Neuron (in vitro differentiated cells): ENCODE measurements at regions not wholly inside any gene's neighbourhood (a gene's known extent, or its start where the extent isn't known, plus 50 kb on each side); places are given as distances from the start of the nearest gene placed in this dataset.
"Not testable (repeated sequence)": the region's sequence is repeated elsewhere in the genome, so short reads cannot be mapped to it uniquely, and the experiment has no call there.

Experiments used
- H2AFZ ChIP-seq: one replicate; pipeline ENCODE4 v1.6.1; 2013; ENCODE audit warnings: low read depth, mild to moderate bottlenecking, inconsistent platforms, low read length, moderate library complexity
- H3K27me3 ChIP-seq: one replicate; pipeline ENCODE4 v1.6.1; 2013; ENCODE audit warnings: low read length; ENCODE audit not compliant: insufficient read depth
- H3K36me3 ChIP-seq: one replicate; pipeline ENCODE4 v1.6.1; 2013; ENCODE audit warnings: low read length; ENCODE audit not compliant: insufficient read depth
- H3K4me1 ChIP-seq: one replicate; pipeline ENCODE4 v1.6.1; 2013; ENCODE audit warnings: low read length; ENCODE audit not compliant: insufficient read depth
- H3K4me3 ChIP-seq: 2 replicates; pipeline ENCODE4 v1.5.1; 2013; ENCODE audit warnings: mild to moderate bottlenecking, low read length, moderate library complexity
- H3K9me3 ChIP-seq: one replicate; pipeline ENCODE4 v1.6.1; 2013; ENCODE audit warnings: low read length

- Histone ChIP-seq H2AFZ (no peak overlapping the region), H3K4me3 (no peak overlapping the region), H3K9me3 (no peaks in the 10 kb centered on the region)
These were observed 124.4 kb upstream of the SP8 start for GRCh38 chr7:20911081-20911480.

GRCh38 chr7:20913853-20914252, 127.2 kb upstream of the SP8 start:
- Histone ChIP-seq H3K9me3 (no peaks in the 10 kb centered on the region), H3K27me3 (peaks cover 2% of the 10 kb centered on the region), H3K4me1 (peaks cover 5% of the 10 kb centered on the region), H3K4me3 (no peak overlapping the region), H2AFZ (no peak overlapping the region), H3K36me3 (no peaks in the 10 kb centered on the region)

More at GRCh38 chr7:20911081-20911480, 124.4 kb upstream of the SP8 start:
- no peaks in the 10 kb centered on the region for H3K36me3 ChIP-seq
- H3K27me3 ChIP-seq: peaks cover 2% of the 10 kb centered on the region
- H3K4me1 ChIP-seq: no peaks in the 10 kb centered on the region

DNA sequence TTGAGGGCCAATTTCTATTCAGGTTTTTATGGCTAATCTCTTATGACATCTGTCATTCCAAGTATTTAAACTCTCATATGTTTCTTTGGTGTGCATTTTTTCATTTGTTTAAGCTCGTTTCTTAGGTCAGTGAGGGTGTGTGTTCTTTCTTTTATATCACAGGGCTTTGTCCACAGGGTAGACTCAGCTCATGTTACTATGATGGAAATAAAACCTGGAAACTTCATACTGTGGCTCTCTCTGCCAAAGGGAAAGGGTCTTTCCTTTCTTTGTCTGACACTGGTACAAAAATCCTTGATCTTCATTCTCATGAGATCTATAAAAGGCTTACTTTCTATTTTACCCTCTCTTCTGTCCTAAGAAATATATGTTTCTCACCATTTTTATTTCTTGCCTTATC, 129.6 kb upstream of the SP8 start:
- H3K36me3 ChIP-seq: no peaks in the 10 kb centered on the region
- H3K27me3 ChIP-seq: peaks cover 2% of the 10 kb centered on the region
- peaks cover 5% of the 10 kb centered on the region for H3K4me1 ChIP-seq
- no peaks in the 10 kb centered on the region for H3K9me3 ChIP-seq
- H3K4me3 ChIP-seq: no peak overlapping the region
- H2AFZ ChIP-seq: peak overlapping the region; percentile 10

DNA sequence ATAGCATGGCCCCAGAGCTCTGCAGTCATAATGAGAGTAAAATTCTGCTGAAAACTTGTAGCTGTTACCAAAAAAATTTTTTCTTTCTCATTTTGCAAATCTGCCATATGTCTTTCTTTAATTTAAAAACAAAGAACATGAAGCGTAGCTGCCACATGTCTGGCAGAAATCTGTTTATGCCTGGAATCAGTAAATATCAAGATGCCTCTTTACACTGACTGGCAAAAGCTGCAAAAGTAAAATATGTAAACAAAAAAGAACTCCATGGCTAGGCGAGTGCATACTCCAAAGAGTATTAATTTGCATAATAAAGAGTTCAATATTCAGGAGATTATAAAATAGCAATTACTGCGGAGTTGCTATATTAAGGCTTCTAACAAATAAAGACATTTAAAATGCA, 130.9 kb upstream of the SP8 start:
- H2AFZ ChIP-seq: no peak overlapping the region
- H3K4me3 ChIP-seq: no peak overlapping the region
- no peaks in the 10 kb centered on the region for H3K9me3 ChIP-seq
- H3K27me3 ChIP-seq: peaks cover 2% of the 10 kb centered on the region
- peaks cover 5% of the 10 kb centered on the region for H3K4me1 ChIP-seq
- no peaks in the 10 kb centered on the region for H3K36me3 ChIP-seq

GRCh38 chr7:20918156-20918555, 131.5 kb upstream of the SP8 start:
- Histone ChIP-seq H3K4me3 (no peak overlapping the region), H3K9me3 (no peaks in the 10 kb centered on the region), H3K36me3 (no peaks in the 10 kb centered on the region), H3K4me1 (peaks cover 5% of the 10 kb centered on the region), H3K27me3 (peaks cover 2% of the 10 kb centered on the region), H2AFZ (no peak overlapping the region)

- H3K9me3 ChIP-seq, H3K4me1 ChIP-seq, H3K4me3 ChIP-seq, H3K27me3 ChIP-seq, H3K36me3 ChIP-seq, H2AFZ ChIP-seq: not testable (repeated sequence)
These were observed 140.5 kb upstream of the SP8 start for GRCh38 chr7:20927178-20927577.

DNA sequence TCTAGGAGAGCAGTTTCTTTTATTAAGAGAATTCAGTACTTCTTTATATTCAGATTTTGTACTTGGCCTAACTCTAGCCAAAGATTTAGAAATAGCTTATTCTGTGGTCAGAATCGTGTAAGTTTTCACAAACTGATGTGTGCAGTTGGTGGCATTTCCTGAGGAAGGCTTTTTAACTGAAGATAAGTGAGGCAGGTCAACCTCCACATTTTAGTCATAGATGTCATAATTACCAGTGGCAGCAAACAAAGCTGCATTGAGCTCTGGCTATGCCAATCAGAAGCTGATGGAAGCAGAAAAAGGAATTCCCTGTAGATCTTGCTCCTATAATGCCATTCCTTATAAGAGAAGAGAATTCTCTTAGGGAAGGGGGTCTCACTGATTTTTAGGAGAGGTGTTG, 141.3 kb upstream of the SP8 start:
- H3K27me3 ChIP-seq: peaks cover 9% of the 10 kb centered on the region
- H2AFZ ChIP-seq: no peak overlapping the region
- no peaks in the 10 kb centered on the region for H3K4me1 ChIP-seq
- H3K36me3 ChIP-seq: no peaks in the 10 kb centered on the region
- H3K9me3 ChIP-seq: no peaks in the 10 kb centered on the region
- no peak overlapping the region for H3K4me3 ChIP-seq

DNA sequence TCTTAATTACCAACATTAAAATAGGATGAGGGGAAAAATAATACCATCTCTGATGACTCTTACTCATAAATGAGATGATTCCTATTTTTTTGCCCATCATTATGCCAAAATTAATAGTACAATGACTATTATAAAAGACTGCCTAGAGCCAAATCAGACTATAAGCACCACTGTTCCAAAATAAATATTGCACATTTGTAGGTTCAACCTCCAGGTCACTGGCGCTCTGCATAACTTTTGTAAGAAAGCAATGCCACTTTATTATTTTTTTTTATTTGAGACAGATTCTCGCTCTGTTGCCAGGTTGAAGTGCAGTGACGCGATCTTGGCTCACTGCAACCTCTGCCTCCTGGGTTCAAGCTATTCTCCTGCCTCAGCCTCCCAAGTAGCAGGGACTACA, 142.5 kb upstream of the SP8 start:
- no peaks in the 10 kb centered on the region for H3K4me1 ChIP-seq
- peaks cover 9% of the 10 kb centered on the region for H3K27me3 ChIP-seq
- H3K9me3 ChIP-seq: no peaks in the 10 kb centered on the region
- H2AFZ ChIP-seq: no peak overlapping the region
- no peak overlapping the region for H3K4me3 ChIP-seq
- no peaks in the 10 kb centered on the region for H3K36me3 ChIP-seq

DNA sequence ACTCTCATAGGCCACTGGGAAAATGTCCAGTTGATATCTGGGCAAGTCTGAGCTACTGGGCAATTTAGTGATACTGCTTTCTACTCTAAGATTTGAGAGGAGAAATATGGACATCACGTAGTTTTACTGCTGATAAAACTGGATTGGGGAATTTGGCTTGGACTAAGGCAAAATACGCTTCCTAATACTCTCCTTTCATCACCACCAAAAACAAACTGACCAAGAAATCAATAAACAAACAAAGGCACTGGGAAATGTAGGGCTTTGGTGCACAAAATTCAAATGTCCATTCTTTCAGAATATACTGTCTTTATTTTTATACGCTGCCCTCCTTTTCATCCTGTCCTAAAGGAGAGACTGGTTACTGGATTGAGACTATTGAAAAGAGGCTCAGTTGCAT, 145.1 kb upstream of the SP8 start:
- H2AFZ ChIP-seq: no peak overlapping the region
- H3K9me3 ChIP-seq: no peaks in the 10 kb centered on the region
- H3K4me1 ChIP-seq: no peaks in the 10 kb centered on the region
- no peaks in the 10 kb centered on the region for H3K36me3 ChIP-seq
- no peak overlapping the region for H3K4me3 ChIP-seq
- peaks cover 9% of the 10 kb centered on the region for H3K27me3 ChIP-seq

GRCh38 chr7:20932785-20933527, 146.3 kb upstream of the SP8 start:
- peaks cover 9% of the 10 kb centered on the region for H3K27me3 ChIP-seq
- no peaks in the 10 kb centered on the region for H3K9me3 ChIP-seq
- no peak overlapping the region for H3K4me3 ChIP-seq
- no peak overlapping the region for H2AFZ ChIP-seq
- H3K36me3 ChIP-seq: no peaks in the 10 kb centered on the region
- H3K4me1 ChIP-seq: no peaks in the 10 kb centered on the region

- Histone ChIP-seq H3K9me3 (no peaks in the 10 kb centered on the region), H3K36me3 (no peaks in the 10 kb centered on the region), H2AFZ (no peak overlapping the region), H3K4me3 (no peak overlapping the region), H3K27me3 (no peaks in the 10 kb centered on the region), H3K4me1 (no peaks in the 10 kb centered on the region)
These were observed 158.8 kb upstream of the SP8 start for GRCh38 chr7:20945451-20945850.

DNA sequence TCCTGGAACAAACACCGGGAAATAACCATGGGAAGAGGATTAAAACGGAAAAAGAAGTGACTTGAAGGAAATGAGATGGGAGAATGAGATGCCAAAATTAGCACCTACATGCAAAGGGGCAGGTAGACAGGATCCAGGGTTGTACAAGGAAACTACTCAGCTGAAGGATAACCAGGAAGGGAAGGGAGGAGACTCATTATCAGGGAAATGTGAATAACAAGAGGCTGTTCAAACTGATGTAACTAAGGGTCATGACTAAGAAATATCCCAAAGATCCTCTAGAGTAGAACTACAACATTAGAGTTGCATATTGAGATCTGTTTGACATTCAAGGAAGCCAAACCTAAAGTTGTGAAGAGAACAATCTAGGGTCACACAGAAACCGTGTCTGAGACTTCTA, 166.2 kb upstream of the SP8 start:
- Histone ChIP-seq H2AFZ (no peak overlapping the region), H3K9me3 (no peaks in the 10 kb centered on the region), H3K4me3 (no peak overlapping the region), H3K4me1 (no peaks in the 10 kb centered on the region), H3K27me3 (peaks cover 4% of the 10 kb centered on the region), H3K36me3 (no peaks in the 10 kb centered on the region)

GRCh38 chr7:20954711-20955619, 168.3 kb upstream of the SP8 start:
- H3K4me3 ChIP-seq: no peak overlapping the region
- H2AFZ ChIP-seq: no peak overlapping the region
- no peaks in the 10 kb centered on the region for H3K9me3 ChIP-seq
- H3K27me3 ChIP-seq: peaks cover 11% of the 10 kb centered on the region
- no peaks in the 10 kb centered on the region for H3K36me3 ChIP-seq
- no peaks in the 10 kb centered on the region for H3K4me1 ChIP-seq
